Keratinocyte (primary cell): ENCODE measurements at regions not wholly inside any gene's neighbourhood (a gene's known extent, or its start where the extent isn't known, plus 50 kb on each side); places are given as distances from the start of the nearest gene placed in this dataset.

Experiments used
- DNase-seq: peaks from one replicate; pipeline ENCODE4 v3.0.0-alpha.2; 2011; ENCODE audit warnings: low read depth, missing footprints, low spot score
- FAIRE-seq: peaks from 2 replicates; lab custom pipeline; 2011; peaks lifted over from hg19 to GRCh38; lab: Jason Lieb, UNC
- H2AFZ ChIP-seq: 2 replicates; pipeline ENCODE4 v1.6.0; 2012; ENCODE audit warnings: low read length, control low read depth, inconsistent platforms; ENCODE audit not compliant: control insufficient read depth
- H3K27ac ChIP-seq: 2 replicates; pipeline ENCODE4 v1.5.1; 2011; ENCODE audit warnings: low read length; ENCODE audit not compliant: control insufficient read depth, insufficient read depth
- H3K27me3 ChIP-seq: 3 replicates; pipeline ENCODE4 v1.6.0; 2011; ENCODE audit warnings: low read length; ENCODE audit not compliant: control insufficient read depth, insufficient read depth; ENCODE audit errors: extremely low read depth
- H3K36me3 ChIP-seq, 2 experiments: 2 replicates in 1 of 2; 3 replicates in 1 of 2; pipeline ENCODE4 v1.5.1; 2011; ENCODE audit warnings: low read length in 2 of 2, mild to moderate bottlenecking in 1 of 2; ENCODE audit not compliant: control insufficient read depth in 2 of 2, insufficient read depth in 2 of 2; ENCODE audit errors: extremely low read depth in 1 of 2
- H3K4me1 ChIP-seq: 3 replicates; pipeline ENCODE4 v1.5.1; 2011; ENCODE audit warnings: low read length; ENCODE audit not compliant: control insufficient read depth, insufficient read depth; ENCODE audit errors: extremely low read depth
- H3K4me2 ChIP-seq: 3 replicates; pipeline ENCODE4 v1.6.0; 2011; ENCODE audit warnings: low read depth, low read length; ENCODE audit not compliant: control insufficient read depth, insufficient read depth; ENCODE audit errors: extremely low read depth
- H3K4me3 ChIP-seq, 3 experiments: fragments of 200-600 bp in 1 of 3; sonication (generic) in 1 of 3; 2 replicates in 2 of 3; 3 replicates in 1 of 3; pipeline ENCODE4 v1.5.1; 2011 to 2016; ENCODE audit warnings: low read length in 3 of 3, mild to moderate bottlenecking in 3 of 3, control low read depth in 2 of 3, inconsistent platforms in 1 of 3, low read depth in 1 of 3, mixed read lengths in 1 of 3, mixed run types in 1 of 3, moderate library complexity in 1 of 3; ENCODE audit not compliant: control insufficient read depth in 2 of 3, insufficient read depth in 2 of 3; ENCODE audit errors: extremely low read depth in 1 of 3
- H3K79me2 ChIP-seq: 2 replicates; pipeline ENCODE4 v1.6.0; 2012; ENCODE audit warnings: low read length; ENCODE audit not compliant: control insufficient read depth, insufficient read depth
- H3K9ac ChIP-seq: 3 replicates; pipeline ENCODE4 v1.6.0; 2011; ENCODE audit warnings: low read length; ENCODE audit not compliant: control insufficient read depth, insufficient read depth; ENCODE audit errors: extremely low read depth
- H3K9me1 ChIP-seq: 3 replicates; pipeline ENCODE4 v1.6.0; 2011; ENCODE audit warnings: low read length; ENCODE audit not compliant: control insufficient read depth, insufficient read depth; ENCODE audit errors: extremely low read depth
- H3K9me3 ChIP-seq: 2 replicates; pipeline ENCODE4 v1.5.1; 2012; ENCODE audit warnings: low read depth, low read length; ENCODE audit not compliant: control insufficient read depth
- H4K20me1 ChIP-seq: 3 replicates; pipeline ENCODE4 v1.6.0; 2011; ENCODE audit warnings: low read length; ENCODE audit not compliant: control insufficient read depth, insufficient read depth; ENCODE audit errors: extremely low read depth
- CTCF ChIP-seq, 3 experiments: IDR thresholded peaks in 1 of 3; conservative IDR thresholded peaks in 1 of 3; optimal IDR thresholded peaks in 1 of 3; 2 replicates in 2 of 3; 3 replicates in 1 of 3; pipeline versions ENCODE3 to v1.5.1; 2011; ENCODE audit warnings: low read length in 3 of 3, mild to moderate bottlenecking in 3 of 3, moderate library complexity in 2 of 3, control low read depth in 1 of 3, inconsistent platforms in 1 of 3; ENCODE audit not compliant: insufficient read depth in 2 of 3; ENCODE audit errors: extremely low read depth in 1 of 3
- EZH2 ChIP-seq: IDR thresholded peaks from one replicate; pipeline ENCODE4 v1.6.1; 2012; ENCODE audit warnings: inconsistent platforms, mild to moderate bottlenecking, low read length, moderate library complexity
- dilution Hi-C: fragments of 300-500 bp; cut with MboI; formaldehyde crosslinking; loops from one replicate; pipeline ENCODE4 v1.7.0; 2020; ENCODE audit warnings: low sequenced_read_pairs; ENCODE audit not compliant: extremely low pct_ligation_motif_present

GRCh38 chr2:147541314-147541713, 303.5 kb upstream of the ACVR2A start:
- no peak overlapping the region for H3K27ac ChIP-seq
- DNase-seq = no peak
- no peaks in the 10 kb centered on the region for H4K20me1 ChIP-seq
- no peak overlapping the region for H3K4me2 ChIP-seq
- dilution Hi-C loops = no loop called here
- no peak for FAIRE-seq
- H3K79me2 ChIP-seq = no peaks in the 10 kb centered on the region
- no peaks in the 10 kb centered on the region for H3K36me3 ChIP-seq
- no peaks in the 10 kb centered on the region for H3K9me1 ChIP-seq
- H3K4me3 ChIP-seq = no peak overlapping the region
- TF ChIP-seq EZH2 = no peak
- TF ChIP-seq CTCF (optimal IDR thresholded peaks at IDR 0.05 in 1 of 3, IDR thresholded peaks at IDR 0.05 in 1 of 3, conservative IDR thresholded peaks at IDR 0.05 in 1 of 3; ENCODE audit: extremely low read depth in 1 of 3, insufficient read depth in 2 of 3, low read length in 3 of 3) = no peak
- H3K9ac ChIP-seq = no peak overlapping the region
- no peaks in the 10 kb centered on the region for H3K9me3 ChIP-seq
- H3K4me1 ChIP-seq = no peaks in the 10 kb centered on the region
- H2AFZ ChIP-seq = no peak overlapping the region
- H3K27me3 ChIP-seq = no peaks in the 10 kb centered on the region

GRCh38 chr2:147538821-147539220, 306.0 kb upstream of the ACVR2A start:
- Histone ChIP-seq H3K27me3 (no peaks in the 10 kb centered on the region), H3K9me1 (no peaks in the 10 kb centered on the region), H3K79me2 (no peaks in the 10 kb centered on the region), H3K4me1 (no peaks in the 10 kb centered on the region), H3K4me2 (no peak overlapping the region), H3K9me3 (no peaks in the 10 kb centered on the region), H3K27ac (no peak overlapping the region), H3K9ac (no peak overlapping the region), H3K4me3 (no peak overlapping the region), H3K36me3 (no peaks in the 10 kb centered on the region), H2AFZ (no peak overlapping the region), H4K20me1 (no peaks in the 10 kb centered on the region)
- TF ChIP-seq CTCF (optimal IDR thresholded peaks at IDR 0.05 in 1 of 3, IDR thresholded peaks at IDR 0.05 in 1 of 3, conservative IDR thresholded peaks at IDR 0.05 in 1 of 3; ENCODE audit: extremely low read depth in 1 of 3, insufficient read depth in 2 of 3, low read length in 3 of 3) = no peak
- no peak for TF ChIP-seq EZH2
- dilution Hi-C loops = no loop called here
- no peak for DNase-seq
- FAIRE-seq = no peak
